Panc1 (cell line): ENCODE measurements at regions not wholly inside any gene's neighbourhood (a gene's known extent, or its start where the extent isn't known, plus 50 kb on each side); places are given as distances from the start of the nearest gene placed in this dataset.

Experiments used
- ATAC-seq: fragments of 200-7000 bp; cut with Tn5 transposase; 2 replicates; pipeline ENCODE4 v1.9.1; 2020; ENCODE audit warnings: mild to moderate bottlenecking, moderate library complexity
- BruUV-seq: library from RNA; stranded (reverse); fragments of 400-500 nt; replicated peaks from 2 replicates; lab custom pipeline; 2021; lab: Mats Ljungman, UMichigan
- CTCF ChIA-PET: fragments of 300-600 bp; sonication (Branson Sonifier 250); formaldehyde crosslinking; loops from one replicate; lab custom pipeline; 2022; ENCODE audit warnings: antibody characterized with exemption; lab: Charles Lee
- POLR2A ChIA-PET: fragments of 300-600 bp; sonication (Branson Sonifier 250); formaldehyde crosslinking; loops from one replicate; lab custom pipeline; 2022; ENCODE audit warnings: antibody characterized with exemption; lab: Charles Lee
- DNase-seq: peaks from one replicate; pipeline ENCODE4 v3.0.0-alpha.2; 2010; ENCODE audit warnings: low read depth, low spot score
- H3K27ac ChIP-seq: 2 replicates; pipeline ENCODE4 v1.5.1; 2011; ENCODE audit warnings: mild to moderate bottlenecking, low read length, inconsistent platforms
- H3K27me3 ChIP-seq: fragments of 200-500 bp; sonication (Bioruptor generic); 2 replicates; pipeline ENCODE4 v1.6.0; 2014; ENCODE audit warnings: low read length, inconsistent platforms; ENCODE audit not compliant: control insufficient read depth, insufficient read depth
- H3K36me3 ChIP-seq: fragments of 200-500 bp; sonication (Bioruptor generic); 2 replicates; pipeline ENCODE4 v1.5.1; 2014; ENCODE audit warnings: inconsistent platforms, mild to moderate bottlenecking, low read length, moderate library complexity; ENCODE audit not compliant: control insufficient read depth, insufficient read depth
- H3K4me1 ChIP-seq: 2 replicates; pipeline ENCODE4 v1.5.1; 2011; ENCODE audit warnings: inconsistent platforms, mild to moderate bottlenecking, low read length, moderate library complexity; ENCODE audit not compliant: control insufficient read depth, insufficient read depth
- H3K4me3 ChIP-seq, 2 experiments: 2 replicates each; pipeline ENCODE4 v1.5.1; 2011 to 2012; ENCODE audit warnings: low read depth in 2 of 2, low read length in 2 of 2, mild to moderate bottlenecking in 2 of 2, inconsistent platforms in 1 of 2, moderate library complexity in 1 of 2
- H3K9me3 ChIP-seq: fragments of 200-500 bp; sonication (Bioruptor generic); 2 replicates; pipeline ENCODE4 v1.5.1; 2014; ENCODE audit warnings: low read depth, mild to moderate bottlenecking, inconsistent platforms, low read length, moderate library complexity; ENCODE audit not compliant: control insufficient read depth, insufficient read depth
- POLR2AphosphoS5 ChIP-seq: IDR thresholded peaks from 2 replicates; pipeline ENCODE4 v1.6.1; 2012; ENCODE audit warnings: mild to moderate bottlenecking, low read depth, low read length, moderate library complexity
- SIN3A ChIP-seq: IDR thresholded peaks from 2 replicates; pipeline ENCODE4 v1.6.1; 2012; ENCODE audit warnings: low read depth, mild to moderate bottlenecking, low read length, moderate library complexity, borderline replicate concordance; ENCODE audit not compliant: insufficient read depth
- TCF7L2 ChIP-seq: IDR thresholded peaks from 2 replicates; pipeline ENCODE4 v1.6.1; 2011; ENCODE audit warnings: mild to moderate bottlenecking, low read depth, low read length, inconsistent platforms
- in situ Hi-C: cut with HindIII; loops from 2 replicates; pipeline ENCODE4 v1.10.0; 2016; ENCODE audit warnings: low sequenced_read_pairs, low pct_unique_long_range_greater_than_20kb
- intact Hi-C: fragments of 100-400 bp; cut with micrococcal nuclease; formaldehyde crosslinking; loops from one replicate; pipeline ENCODE4 v1.10.0; 2022; ENCODE audit not compliant: unreplicated experiment
- TF ChIP-seq, protein P1 (sequence below): fragments of 450-650 bp; IDR thresholded peaks from 2 replicates; pipeline ENCODE4 v1.5.1; 2017; ENCODE audit warnings: mild to moderate bottlenecking
- TF ChIP-seq, protein P2 (sequence below), 2 experiments: IDR thresholded peaks; 2 replicates each; pipeline ENCODE4 v1.6.1; 2011 to 2012; ENCODE audit warnings: low read depth in 2 of 2, control low read depth in 1 of 2, low read length in 1 of 2, mild to moderate bottlenecking in 1 of 2, moderate library complexity in 1 of 2; ENCODE audit not compliant: insufficient read depth in 1 of 2

DNA sequence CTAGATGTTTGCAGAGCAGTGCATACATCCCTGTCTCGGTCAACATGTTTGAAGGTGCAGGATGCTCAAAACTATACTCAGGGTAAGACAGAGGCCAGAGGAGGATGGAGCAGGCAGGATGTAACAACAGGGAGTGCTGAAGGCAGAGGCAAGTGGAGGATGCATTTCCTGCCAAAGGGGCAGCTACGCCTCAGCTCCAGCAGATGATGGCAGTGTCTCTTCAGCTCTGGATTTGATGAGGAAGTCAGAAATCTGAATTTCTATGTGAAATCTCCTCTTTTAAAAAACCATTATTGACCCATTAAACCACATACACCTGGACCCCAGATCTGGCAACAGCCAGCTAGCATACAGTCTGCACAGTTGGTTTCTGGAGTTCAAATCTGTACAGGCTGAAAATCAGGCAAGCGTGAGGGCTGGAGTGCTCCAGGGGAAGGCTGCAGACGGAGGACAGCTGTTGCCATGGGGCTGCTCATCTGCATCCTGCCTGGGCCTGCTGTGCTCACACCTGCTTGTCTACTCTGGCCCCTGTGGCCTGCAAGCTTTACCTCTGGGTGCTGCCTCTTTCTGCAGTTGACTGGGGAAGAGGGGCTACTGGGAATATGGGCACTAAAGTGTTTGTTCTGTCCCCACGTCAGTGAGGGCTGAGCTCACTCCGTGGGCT, 152.9 kb upstream of the SLC28A3 start:
- no peak for TF ChIP-seq POLR2AphosphoS5
- TF ChIP-seq, protein P1, sequence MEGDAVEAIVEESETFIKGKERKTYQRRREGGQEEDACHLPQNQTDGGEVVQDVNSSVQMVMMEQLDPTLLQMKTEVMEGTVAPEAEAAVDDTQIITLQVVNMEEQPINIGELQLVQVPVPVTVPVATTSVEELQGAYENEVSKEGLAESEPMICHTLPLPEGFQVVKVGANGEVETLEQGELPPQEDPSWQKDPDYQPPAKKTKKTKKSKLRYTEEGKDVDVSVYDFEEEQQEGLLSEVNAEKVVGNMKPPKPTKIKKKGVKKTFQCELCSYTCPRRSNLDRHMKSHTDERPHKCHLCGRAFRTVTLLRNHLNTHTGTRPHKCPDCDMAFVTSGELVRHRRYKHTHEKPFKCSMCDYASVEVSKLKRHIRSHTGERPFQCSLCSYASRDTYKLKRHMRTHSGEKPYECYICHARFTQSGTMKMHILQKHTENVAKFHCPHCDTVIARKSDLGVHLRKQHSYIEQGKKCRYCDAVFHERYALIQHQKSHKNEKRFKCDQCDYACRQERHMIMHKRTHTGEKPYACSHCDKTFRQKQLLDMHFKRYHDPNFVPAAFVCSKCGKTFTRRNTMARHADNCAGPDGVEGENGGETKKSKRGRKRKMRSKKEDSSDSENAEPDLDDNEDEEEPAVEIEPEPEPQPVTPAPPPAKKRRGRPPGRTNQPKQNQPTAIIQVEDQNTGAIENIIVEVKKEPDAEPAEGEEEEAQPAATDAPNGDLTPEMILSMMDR = no peak
- TF ChIP-seq, protein P2, sequence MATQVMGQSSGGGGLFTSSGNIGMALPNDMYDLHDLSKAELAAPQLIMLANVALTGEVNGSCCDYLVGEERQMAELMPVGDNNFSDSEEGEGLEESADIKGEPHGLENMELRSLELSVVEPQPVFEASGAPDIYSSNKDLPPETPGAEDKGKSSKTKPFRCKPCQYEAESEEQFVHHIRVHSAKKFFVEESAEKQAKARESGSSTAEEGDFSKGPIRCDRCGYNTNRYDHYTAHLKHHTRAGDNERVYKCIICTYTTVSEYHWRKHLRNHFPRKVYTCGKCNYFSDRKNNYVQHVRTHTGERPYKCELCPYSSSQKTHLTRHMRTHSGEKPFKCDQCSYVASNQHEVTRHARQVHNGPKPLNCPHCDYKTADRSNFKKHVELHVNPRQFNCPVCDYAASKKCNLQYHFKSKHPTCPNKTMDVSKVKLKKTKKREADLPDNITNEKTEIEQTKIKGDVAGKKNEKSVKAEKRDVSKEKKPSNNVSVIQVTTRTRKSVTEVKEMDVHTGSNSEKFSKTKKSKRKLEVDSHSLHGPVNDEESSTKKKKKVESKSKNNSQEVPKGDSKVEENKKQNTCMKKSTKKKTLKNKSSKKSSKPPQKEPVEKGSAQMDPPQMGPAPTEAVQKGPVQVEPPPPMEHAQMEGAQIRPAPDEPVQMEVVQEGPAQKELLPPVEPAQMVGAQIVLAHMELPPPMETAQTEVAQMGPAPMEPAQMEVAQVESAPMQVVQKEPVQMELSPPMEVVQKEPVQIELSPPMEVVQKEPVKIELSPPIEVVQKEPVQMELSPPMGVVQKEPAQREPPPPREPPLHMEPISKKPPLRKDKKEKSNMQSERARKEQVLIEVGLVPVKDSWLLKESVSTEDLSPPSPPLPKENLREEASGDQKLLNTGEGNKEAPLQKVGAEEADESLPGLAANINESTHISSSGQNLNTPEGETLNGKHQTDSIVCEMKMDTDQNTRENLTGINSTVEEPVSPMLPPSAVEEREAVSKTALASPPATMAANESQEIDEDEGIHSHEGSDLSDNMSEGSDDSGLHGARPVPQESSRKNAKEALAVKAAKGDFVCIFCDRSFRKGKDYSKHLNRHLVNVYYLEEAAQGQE (IDR thresholded peaks at IDR 0.05; ENCODE audit: insufficient read depth in 1 of 2, low read depth in 2 of 2, low read length in 1 of 2) = no peak
- no peak for TF ChIP-seq TCF7L2
- no peak for TF ChIP-seq SIN3A
- in situ Hi-C loops = no loop called here
- Histone ChIP-seq H3K4me1 (no peaks in the 10 kb centered on the region), H3K27me3 (no peaks in the 10 kb centered on the region), H3K4me3 (no peak overlapping the region), H3K27ac (no peak overlapping the region), H3K9me3 (no peaks in the 10 kb centered on the region), H3K36me3 (no peaks in the 10 kb centered on the region)
- intact Hi-C loops = no loop called here
- DNase-seq = no peak
- BruUV-seq = no TSS peak
- CTCF ChIA-PET = no interaction called here
- POLR2A ChIA-PET = no interaction called here
- ATAC-seq = no peak

DNA sequence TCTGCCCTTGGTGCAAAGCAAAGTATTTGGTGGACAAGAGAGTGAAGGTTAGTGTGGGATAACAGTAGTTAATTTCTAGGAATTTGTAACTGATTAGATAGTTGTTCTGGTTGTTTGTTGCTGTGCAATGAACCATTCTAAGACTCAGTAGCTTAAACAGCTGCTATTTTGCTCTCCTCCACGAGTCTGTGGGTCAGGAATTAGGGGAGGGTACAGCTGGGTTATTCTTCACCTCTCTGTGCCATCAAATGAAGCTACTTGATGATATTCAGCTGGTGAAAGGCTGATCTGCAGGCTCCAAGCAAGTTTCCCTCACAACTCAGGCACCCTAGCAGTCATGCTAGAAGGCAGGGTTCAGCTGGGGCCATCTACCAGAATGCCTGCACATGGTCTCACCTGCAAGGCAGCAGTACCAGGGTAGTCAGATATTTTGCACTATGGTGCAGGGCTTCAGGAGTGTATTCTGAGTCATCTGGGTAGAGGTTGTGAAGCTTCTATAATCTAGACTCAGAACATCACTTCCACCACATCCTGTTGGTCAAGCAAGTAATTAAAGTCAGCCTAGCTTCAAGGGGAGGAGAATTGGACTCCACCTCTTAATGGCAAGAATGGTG, 159.5 kb upstream of the SLC28A3 start:
- DNase-seq (no peak), ATAC-seq (no peak)
- no TSS peak for BruUV-seq
- H3K4me1 ChIP-seq = no peaks in the 10 kb centered on the region
- ChIA-PET CTCF (no interaction called here), POLR2A (no interaction called here)
- TF ChIP-seq, protein P2 (IDR thresholded peaks at IDR 0.05; ENCODE audit: insufficient read depth in 1 of 2, low read depth in 2 of 2, low read length in 1 of 2) = no peak
- TF ChIP-seq POLR2AphosphoS5 = no peak
- TF ChIP-seq TCF7L2 = no peak
- TF ChIP-seq SIN3A = no peak
- TF ChIP-seq, protein P1 = no peak
- no peak overlapping the region for H3K4me3 ChIP-seq
- H3K27ac ChIP-seq = no peak overlapping the region
- no peaks in the 10 kb centered on the region for H3K27me3 ChIP-seq
- H3K9me3 ChIP-seq = no peaks in the 10 kb centered on the region
- intact Hi-C loops (no loop called here), in situ Hi-C loops (no loop called here)
- H3K36me3 ChIP-seq = no peaks in the 10 kb centered on the region
